GM23248 (cell line): ENCODE measurements at regions not wholly inside any gene's neighbourhood (a gene's known extent, or its start where the extent isn't known, plus 50 kb on each side); places are given as distances from the start of the nearest gene placed in this dataset.

ENCODE experiments used
- EZH2 ChIP-seq: fragments of 200-600 bp; sonication (generic); IDR thresholded peaks from 2 replicates; pipeline ENCODE4 v1.6.1; 2018; ENCODE audit warnings: antibody characterized with exemption, mild to moderate bottlenecking; ENCODE audit not compliant: insufficient read depth, poor library complexity, severe bottlenecking
- EZH2phosphoT487 ChIP-seq: fragments of 200-600 bp; sonication (generic); IDR thresholded peaks from 2 replicates; pipeline ENCODE4 v1.6.1; 2018; ENCODE audit warnings: antibody characterized with exemption, moderate library complexity, mild to moderate bottlenecking, low read depth; ENCODE audit not compliant: insufficient read depth

GRCh38 chr13:74836628-74837027 is 645.3 kb downstream of the TBC1D4 start:
- no peak for TF ChIP-seq EZH2
- TF ChIP-seq EZH2phosphoT487, result no peak
